GM19035 (cell line): ENCODE measurements at regions not wholly inside any gene's neighbourhood (a gene's known extent, or its start where the extent isn't known, plus 50 kb on each side); places are given as distances from the start of the nearest gene placed in this dataset.
"Not testable (repeated sequence)": the region's sequence is repeated elsewhere in the genome, so short reads cannot be mapped to it uniquely, and the experiment has no call there.

Source experiments
- ATAC-seq: cut with Tn5 transposase; IDR thresholded peaks from one replicate; pipeline ENCODE4 v1.9.1; 2021; ENCODE audit not compliant: unreplicated experiment

GRCh38 chr2:403682-404081, 115.8 kb upstream of the ALKAL2 start:
- ATAC-seq: no peak

- ATAC-seq: no peak
These were observed 114.8 kb upstream of the ALKAL2 start for GRCh38 chr2:402721-403120.

- ATAC-seq: no peak
These were observed 114.3 kb upstream of the ALKAL2 start for GRCh38 chr2:402206-402605.

- ATAC-seq: no peak
These were observed 113.3 kb upstream of the ALKAL2 start for GRCh38 chr2:401019-401679.

- ATAC-seq: no peak
These were observed 110.0 kb upstream of the ALKAL2 start for GRCh38 chr2:397926-398325.

- no peak for ATAC-seq
These were observed 109.6 kb upstream of the ALKAL2 start for GRCh38 chr2:397521-397920.

- ATAC-seq: no peak
These were observed 109.0 kb upstream of the ALKAL2 start for GRCh38 chr2:396903-397302.

- ATAC-seq: no peak
These were observed 108.0 kb upstream of the ALKAL2 start for GRCh38 chr2:395886-396285.

- ATAC-seq: no peak
These were observed 106.1 kb upstream of the ALKAL2 start for GRCh38 chr2:393711-394696.

GRCh38 chr2:392926-393280, 105.0 kb upstream of the ALKAL2 start:
- no peak for ATAC-seq

GRCh38 chr2:392181-392925, 104.5 kb upstream of the ALKAL2 start:
- ATAC-seq: no peak

GRCh38 chr2:391696-392095, 103.8 kb upstream of the ALKAL2 start:
- ATAC-seq: no peak

GRCh38 chr2:390959-391358, 103.1 kb upstream of the ALKAL2 start:
- no peak for ATAC-seq

- not testable (repeated sequence) for ATAC-seq
These were observed 102.1 kb upstream of the ALKAL2 start for GRCh38 chr2:389985-390384.

GRCh38 chr2:388752-389151, 100.9 kb upstream of the ALKAL2 start:
- ATAC-seq: not testable (repeated sequence)

GRCh38 chr2:387980-388421, 100.1 kb upstream of the ALKAL2 start:
- ATAC-seq: no peak

GRCh38 chr2:386406-387103, 98.7 kb upstream of the ALKAL2 start:
- no peak for ATAC-seq

GRCh38 chr2:385785-386184, 97.9 kb upstream of the ALKAL2 start:
- no peak for ATAC-seq

GRCh38 chr2:385061-385460, 97.2 kb upstream of the ALKAL2 start:
- ATAC-seq: no peak

- ATAC-seq: no peak
These were observed 96.0 kb upstream of the ALKAL2 start for GRCh38 chr2:383888-384287.

GRCh38 chr2:383178-383577, 95.3 kb upstream of the ALKAL2 start:
- ATAC-seq: no peak
